ENCODE measurements at regions not wholly inside any gene's neighbourhood (a gene's known extent, or its start where the extent isn't known, plus 50 kb on each side); places are given as distances from the start of the nearest gene placed in this dataset.
"Not testable (repeated sequence)": the region's sequence is repeated elsewhere in the genome, so short reads cannot be mapped to it uniquely, and the experiment has no call there.

GRCh38 chr12:131634037-131634436, 76.9 kb upstream of the SFSWAP start:
- no peak for DNase-seq (ENCODE audit: low spot score in 2 of 2, unreplicated experiment in 2 of 2)
- Mint-ChIP-seq H3K27ac (no peak overlapping the region), H3K4me1 (no peaks in the 10 kb centered on the region), H3K4me3 (no peak overlapping the region), H3K27me3 (ENCODE audit: low read depth) (peaks cover 66% of the 10 kb centered on the region), H3K36me3 (no peaks in the 10 kb centered on the region), H3K9me3 (no peaks in the 10 kb centered on the region)
- no peak for TF ChIP-seq CTCF (IDR thresholded peaks at IDR 0.05; ENCODE audit: unreplicated experiment)

GRCh38 chr12:131635012-131635411, 75.9 kb upstream of the SFSWAP start:
- not testable (repeated sequence) for H3K27ac Mint-ChIP-seq; DNase-seq (ENCODE audit: low spot score in 2 of 2, unreplicated experiment in 2 of 2); H3K9me3 Mint-ChIP-seq; H3K4me3 Mint-ChIP-seq; H3K4me1 Mint-ChIP-seq; H3K36me3 Mint-ChIP-seq
- peaks cover 63% of the 10 kb centered on the region for H3K27me3 Mint-ChIP-seq (ENCODE audit: low read depth)

- peaks cover 61% of the 10 kb centered on the region for H3K27me3 Mint-ChIP-seq (ENCODE audit: low read depth)
- H3K4me1 Mint-ChIP-seq, result no peaks in the 10 kb centered on the region
- DNase-seq (ENCODE audit: low spot score in 2 of 2, unreplicated experiment in 2 of 2), result no peak
- H3K27ac Mint-ChIP-seq, result no peak overlapping the region
- no peaks in the 10 kb centered on the region for H3K9me3 Mint-ChIP-seq
- no peak for TF ChIP-seq CTCF (IDR thresholded peaks at IDR 0.05; ENCODE audit: unreplicated experiment)
- H3K4me3 Mint-ChIP-seq, result no peak overlapping the region
- H3K36me3 Mint-ChIP-seq, result no peaks in the 10 kb centered on the region
Observed at GRCh38 chr12:131635491-131636122, 75.3 kb upstream of the SFSWAP start.

- no peak overlapping the region for H3K4me3 Mint-ChIP-seq
- peaks cover 58% of the 10 kb centered on the region for H3K27me3 Mint-ChIP-seq (ENCODE audit: low read depth)
- H3K36me3 Mint-ChIP-seq, result no peaks in the 10 kb centered on the region
- no peak overlapping the region for H3K27ac Mint-ChIP-seq
- no peak for TF ChIP-seq CTCF (IDR thresholded peaks at IDR 0.05; ENCODE audit: unreplicated experiment)
- H3K4me1 Mint-ChIP-seq, result no peaks in the 10 kb centered on the region
- no peaks in the 10 kb centered on the region for H3K9me3 Mint-ChIP-seq
- no peak for DNase-seq (ENCODE audit: low spot score in 2 of 2, unreplicated experiment in 2 of 2)
Observed at GRCh38 chr12:131636266-131636665, 74.6 kb upstream of the SFSWAP start.

DNA sequence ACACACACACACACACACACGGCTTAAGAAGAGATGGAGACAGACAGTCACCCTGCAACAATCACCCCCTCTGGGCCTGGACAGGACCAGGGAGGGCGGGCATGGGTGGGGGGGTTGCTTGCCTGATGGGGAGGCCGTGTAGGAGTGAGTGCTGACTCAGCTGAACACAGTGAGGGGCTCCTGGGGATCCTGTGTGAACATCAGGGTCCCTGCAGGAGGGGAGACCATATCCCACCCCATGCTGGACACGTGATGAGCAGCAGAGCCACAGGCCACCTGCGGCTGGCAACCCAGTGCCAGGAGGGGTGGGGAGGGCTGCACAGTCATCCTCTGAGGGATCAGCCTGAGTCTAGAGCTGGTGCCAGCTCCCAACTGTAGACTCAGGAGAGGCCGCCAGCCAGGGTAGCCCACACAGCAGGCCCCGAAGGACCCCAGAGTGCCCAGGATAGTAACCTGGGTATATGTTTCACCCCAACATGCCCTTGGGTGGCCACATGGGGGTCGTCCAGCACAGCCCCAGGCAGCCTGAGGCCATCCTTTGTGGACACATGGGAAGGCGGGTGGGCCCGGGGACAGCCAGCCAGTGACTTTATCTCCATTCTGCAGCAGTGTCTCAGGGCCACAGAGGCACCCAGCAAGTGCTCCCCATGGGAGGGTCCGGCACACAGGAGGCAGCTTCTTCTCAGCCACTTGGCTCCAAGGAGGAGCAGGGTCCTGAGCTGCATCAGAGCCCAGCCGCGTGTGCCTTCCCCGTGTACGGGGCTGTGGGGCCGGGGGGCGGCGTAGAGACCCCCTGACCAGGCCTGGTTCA, 73.7 kb upstream of the SFSWAP start:
- Mint-ChIP-seq H3K9me3 (no peaks in the 10 kb centered on the region), H3K4me1 (no peaks in the 10 kb centered on the region), H3K4me3 (no peak overlapping the region), H3K36me3 (no peaks in the 10 kb centered on the region), H3K27me3 (ENCODE audit: low read depth) (peaks cover 55% of the 10 kb centered on the region), H3K27ac (no peak overlapping the region)
- DNase-seq (ENCODE audit: low spot score in 2 of 2, unreplicated experiment in 2 of 2), result no peak
- no peak for TF ChIP-seq CTCF (IDR thresholded peaks at IDR 0.05; ENCODE audit: unreplicated experiment)

- TF ChIP-seq CTCF (IDR thresholded peaks at IDR 0.05; ENCODE audit: unreplicated experiment), result no peak
- no peaks in the 10 kb centered on the region for H3K4me1 Mint-ChIP-seq
- DNase-seq (ENCODE audit: low spot score in 2 of 2, unreplicated experiment in 2 of 2), result no peak
- H3K9me3 Mint-ChIP-seq, result no peaks in the 10 kb centered on the region
- no peaks in the 10 kb centered on the region for H3K36me3 Mint-ChIP-seq
- H3K27me3 Mint-ChIP-seq (ENCODE audit: low read depth), result peaks cover 49% of the 10 kb centered on the region
- no peak overlapping the region for H3K27ac Mint-ChIP-seq
- H3K4me3 Mint-ChIP-seq, result no peak overlapping the region
Observed at GRCh38 chr12:131637986-131638385, 72.9 kb upstream of the SFSWAP start.
